Fibroblast of villous mesenchyme (primary cell): ENCODE measurements at regions not wholly inside any gene's neighbourhood (a gene's known extent, or its start where the extent isn't known, plus 50 kb on each side); places are given as distances from the start of the nearest gene placed in this dataset.

Experiments used
- DNase-seq: peaks from one replicate; pipeline ENCODE4 v3.0.0-alpha.2; 2010; ENCODE audit warnings: low read depth
- H3K4me3 ChIP-seq: 2 replicates; pipeline ENCODE4 v1.5.1; 2011; ENCODE audit warnings: low read depth, mild to moderate bottlenecking, low read length
- CTCF ChIP-seq: IDR thresholded peaks from 2 replicates; pipeline ENCODE4 v1.5.1; 2012; ENCODE audit warnings: low read depth, mild to moderate bottlenecking, low read length; ENCODE audit not compliant: insufficient read depth

GRCh38 chr1:59143133-59143487 is 153.8 kb upstream of the FGGY start:
- no peak overlapping the region for H3K4me3 ChIP-seq
- no peak for TF ChIP-seq CTCF
- DNase-seq = peak; percentile 75

GRCh38 chr1:59143811-59144210 is 153.1 kb upstream of the FGGY start:
- DNase-seq = no peak
- no peak overlapping the region for H3K4me3 ChIP-seq
- no peak for TF ChIP-seq CTCF

GRCh38 chr1:59144959-59145358 is 151.9 kb upstream of the FGGY start:
- DNase-seq = no peak
- no peak for TF ChIP-seq CTCF
- no peak overlapping the region for H3K4me3 ChIP-seq

- DNase-seq = no peak
- H3K4me3 ChIP-seq = no peak overlapping the region
- no peak for TF ChIP-seq CTCF
Observed at GRCh38 chr1:59146056-59146455, 150.8 kb upstream of the FGGY start.

GRCh38 chr1:59146651-59147358 is 150.1 kb upstream of the FGGY start:
- peak overlapping the region; percentile 49 for H3K4me3 ChIP-seq
- no peak for DNase-seq
- peak; percentile 4 for TF ChIP-seq CTCF

GRCh38 chr1:59149435-59149834 is 147.5 kb upstream of the FGGY start:
- DNase-seq = no peak
- H3K4me3 ChIP-seq = no peak overlapping the region
- no peak for TF ChIP-seq CTCF
